ENCODE measurements at regions not wholly inside any gene's neighbourhood (a gene's known extent, or its start where the extent isn't known, plus 50 kb on each side); places are given as distances from the start of the nearest gene placed in this dataset.
"Not testable (repeated sequence)": the region's sequence is repeated elsewhere in the genome, so short reads cannot be mapped to it uniquely, and the experiment has no call there.

- H3K9me3 ChIP-seq (ENCODE audit: control insufficient read depth in 1 of 2, low read length in 2 of 2) = no peaks in the 10 kb centered on the region
- H3K4me1 ChIP-seq (ENCODE audit: control insufficient read depth in 1 of 2, insufficient read depth in 2 of 2, low read length in 2 of 2) = no peaks in the 10 kb centered on the region
- no peaks in the 10 kb centered on the region for H3K27me3 ChIP-seq (ENCODE audit: low read depth, low read length)
- no peak overlapping the region for H3K27ac ChIP-seq (ENCODE audit: low read length)
- H3K4me3 ChIP-seq (ENCODE audit: low read depth in 1 of 2, low read length in 2 of 2) = no peak overlapping the region
- no peaks in the 10 kb centered on the region for H3K36me3 ChIP-seq (ENCODE audit: control insufficient read depth in 1 of 2, insufficient read depth in 2 of 2, low read length in 2 of 2)
Measured at GRCh38 chr2:235418918-235419317, 74.9 kb upstream of the AGAP1 start.

GRCh38 chr2:235419996-235420395 lies 73.8 kb upstream of the AGAP1 start:
- H3K36me3 ChIP-seq (ENCODE audit: control insufficient read depth in 1 of 2, insufficient read depth in 2 of 2, low read length in 2 of 2) = no peaks in the 10 kb centered on the region
- no peaks in the 10 kb centered on the region for H3K27me3 ChIP-seq (ENCODE audit: low read depth, low read length)
- no peaks in the 10 kb centered on the region for H3K9me3 ChIP-seq (ENCODE audit: control insufficient read depth in 1 of 2, low read length in 2 of 2)
- no peaks in the 10 kb centered on the region for H3K4me1 ChIP-seq (ENCODE audit: control insufficient read depth in 1 of 2, insufficient read depth in 2 of 2, low read length in 2 of 2)
- H3K4me3 ChIP-seq (ENCODE audit: low read depth in 1 of 2, low read length in 2 of 2) = no peak overlapping the region
- H3K27ac ChIP-seq (ENCODE audit: low read length) = no peak overlapping the region

GRCh38 chr2:235421618-235422017 lies 72.2 kb upstream of the AGAP1 start:
- Histone ChIP-seq H3K36me3 (ENCODE audit: control insufficient read depth in 1 of 2, insufficient read depth in 2 of 2, low read length in 2 of 2) (no peaks in the 10 kb centered on the region), H3K27ac (ENCODE audit: low read length) (no peak overlapping the region), H3K27me3 (ENCODE audit: low read depth, low read length) (no peaks in the 10 kb centered on the region), H3K9me3 (ENCODE audit: control insufficient read depth in 1 of 2, low read length in 2 of 2) (no peaks in the 10 kb centered on the region), H3K4me1 (ENCODE audit: control insufficient read depth in 1 of 2, insufficient read depth in 2 of 2, low read length in 2 of 2) (no peaks in the 10 kb centered on the region), H3K4me3 (ENCODE audit: low read depth in 1 of 2, low read length in 2 of 2) (no peak overlapping the region)

- Histone ChIP-seq H3K36me3 (ENCODE audit: control insufficient read depth in 1 of 2, insufficient read depth in 2 of 2, low read length in 2 of 2) (no peaks in the 10 kb centered on the region), H3K9me3 (ENCODE audit: control insufficient read depth in 1 of 2, low read length in 2 of 2) (no peaks in the 10 kb centered on the region), H3K27me3 (ENCODE audit: low read depth, low read length) (no peaks in the 10 kb centered on the region), H3K4me1 (ENCODE audit: control insufficient read depth in 1 of 2, insufficient read depth in 2 of 2, low read length in 2 of 2) (no peaks in the 10 kb centered on the region), H3K27ac (ENCODE audit: low read length) (no peak overlapping the region), H3K4me3 (ENCODE audit: low read depth in 1 of 2, low read length in 2 of 2) (no peak overlapping the region)
Measured at GRCh38 chr2:235430366-235431083, 63.3 kb upstream of the AGAP1 start.

GRCh38 chr2:235432741-235433520 lies 60.9 kb upstream of the AGAP1 start:
- no peaks in the 10 kb centered on the region for H3K4me1 ChIP-seq (ENCODE audit: control insufficient read depth in 1 of 2, insufficient read depth in 2 of 2, low read length in 2 of 2)
- H3K36me3 ChIP-seq (ENCODE audit: control insufficient read depth in 1 of 2, insufficient read depth in 2 of 2, low read length in 2 of 2) = no peaks in the 10 kb centered on the region
- no peaks in the 10 kb centered on the region for H3K27me3 ChIP-seq (ENCODE audit: low read depth, low read length)
- H3K4me3 ChIP-seq (ENCODE audit: low read depth in 1 of 2, low read length in 2 of 2) = no peak overlapping the region
- no peak overlapping the region for H3K27ac ChIP-seq (ENCODE audit: low read length)
- H3K9me3 ChIP-seq (ENCODE audit: control insufficient read depth in 1 of 2, low read length in 2 of 2) = no peaks in the 10 kb centered on the region

- Histone ChIP-seq H3K27ac (ENCODE audit: low read length) (no peak overlapping the region), H3K36me3 (ENCODE audit: control insufficient read depth in 1 of 2, insufficient read depth in 2 of 2, low read length in 2 of 2) (no peaks in the 10 kb centered on the region), H3K4me3 (ENCODE audit: low read depth in 1 of 2, low read length in 2 of 2) (no peak overlapping the region), H3K27me3 (ENCODE audit: low read depth, low read length) (no peaks in the 10 kb centered on the region), H3K9me3 (ENCODE audit: control insufficient read depth in 1 of 2, low read length in 2 of 2) (no peaks in the 10 kb centered on the region), H3K4me1 (ENCODE audit: control insufficient read depth in 1 of 2, insufficient read depth in 2 of 2, low read length in 2 of 2) (no peaks in the 10 kb centered on the region)
Measured at GRCh38 chr2:235433860-235434259, 60.0 kb upstream of the AGAP1 start.

- no peaks in the 10 kb centered on the region for H3K27me3 ChIP-seq (ENCODE audit: low read depth, low read length)
Measured at GRCh38 chr2:235439959-235440662, 53.7 kb upstream of the AGAP1 start.

GRCh38 chr2:235443580-235443979 lies 50.3 kb upstream of the AGAP1 start:
- H3K9me3 ChIP-seq (ENCODE audit: control insufficient read depth in 1 of 2, low read length in 2 of 2); H3K27ac ChIP-seq (ENCODE audit: low read length): not testable (repeated sequence)

More at GRCh38 chr2:235439959-235440662, 53.7 kb upstream of the AGAP1 start:
- H3K4me1 ChIP-seq (ENCODE audit: control insufficient read depth in 1 of 2, insufficient read depth in 2 of 2, low read length in 2 of 2) = no peaks in the 10 kb centered on the region
- no peak overlapping the region for H3K4me3 ChIP-seq (ENCODE audit: low read depth in 1 of 2, low read length in 2 of 2)
- no peak overlapping the region for H3K27ac ChIP-seq (ENCODE audit: low read length)
- no peaks in the 10 kb centered on the region for H3K9me3 ChIP-seq (ENCODE audit: control insufficient read depth in 1 of 2, low read length in 2 of 2)
- H3K36me3 ChIP-seq (ENCODE audit: control insufficient read depth in 1 of 2, insufficient read depth in 2 of 2, low read length in 2 of 2) = no peaks in the 10 kb centered on the region

More at GRCh38 chr2:235443580-235443979, 50.3 kb upstream of the AGAP1 start:
- not testable (repeated sequence) for H3K36me3 ChIP-seq (ENCODE audit: control insufficient read depth in 1 of 2, insufficient read depth in 2 of 2, low read length in 2 of 2); H3K4me1 ChIP-seq (ENCODE audit: control insufficient read depth in 1 of 2, insufficient read depth in 2 of 2, low read length in 2 of 2); H3K4me3 ChIP-seq (ENCODE audit: low read depth in 1 of 2, low read length in 2 of 2); H3K27me3 ChIP-seq (ENCODE audit: low read depth, low read length)

Measured in muscle layer of duodenum (tissue), 2 donors.